GM13977 (cell line): ENCODE measurements at regions not wholly inside any gene's neighbourhood (a gene's known extent, or its start where the extent isn't known, plus 50 kb on each side); places are given as distances from the start of the nearest gene placed in this dataset.

Experiments
- DNase-seq: peaks from one replicate; pipeline ENCODE4 v3.0.0; 2012; ENCODE audit warnings: low spot score
- in situ Hi-C: fragments of 300-500 bp; cut with MboI; formaldehyde crosslinking; loops from one replicate; pipeline ENCODE4 v1.12.0; 2022; ENCODE audit warnings: low sequenced_read_pairs, low pct_unique_long_range_greater_than_20kb, mixed read lengths, inconsistent platforms; ENCODE audit not compliant: unreplicated experiment
- TF ChIP-seq, protein P1 (sequence below): IDR thresholded peaks from 2 replicates; pipeline ENCODE4 v1.5.1; 2012; ENCODE audit warnings: mild to moderate bottlenecking, control low read depth; ENCODE audit not compliant: insufficient read depth; ENCODE audit errors: extremely low read depth, missing control alignments

DNA sequence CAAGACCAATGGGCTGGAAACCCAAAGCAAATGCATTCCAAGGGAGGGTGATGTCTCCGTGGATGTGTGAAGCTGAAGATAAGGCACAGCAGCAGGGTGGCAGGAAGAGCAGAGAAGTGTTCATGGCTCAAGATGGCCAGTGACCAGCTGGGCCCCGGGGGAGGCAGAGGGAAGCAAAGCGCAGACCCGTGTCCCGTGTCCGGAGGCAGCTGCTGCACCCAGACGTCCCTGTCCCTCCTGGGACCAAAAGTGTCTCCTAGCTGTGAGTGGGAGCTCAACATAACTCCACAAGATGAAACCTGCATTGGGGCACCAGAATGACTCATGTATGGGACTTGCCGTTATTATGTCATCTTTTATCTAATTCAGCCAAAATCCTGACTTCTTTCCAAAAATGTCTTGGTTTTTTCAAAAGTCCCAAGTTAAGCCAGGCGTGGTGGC lies 118.2 kb downstream of the RIPK4 start:
- DNase-seq: no peak
- in situ Hi-C loops: no loop called here
- TF ChIP-seq, protein P1, sequence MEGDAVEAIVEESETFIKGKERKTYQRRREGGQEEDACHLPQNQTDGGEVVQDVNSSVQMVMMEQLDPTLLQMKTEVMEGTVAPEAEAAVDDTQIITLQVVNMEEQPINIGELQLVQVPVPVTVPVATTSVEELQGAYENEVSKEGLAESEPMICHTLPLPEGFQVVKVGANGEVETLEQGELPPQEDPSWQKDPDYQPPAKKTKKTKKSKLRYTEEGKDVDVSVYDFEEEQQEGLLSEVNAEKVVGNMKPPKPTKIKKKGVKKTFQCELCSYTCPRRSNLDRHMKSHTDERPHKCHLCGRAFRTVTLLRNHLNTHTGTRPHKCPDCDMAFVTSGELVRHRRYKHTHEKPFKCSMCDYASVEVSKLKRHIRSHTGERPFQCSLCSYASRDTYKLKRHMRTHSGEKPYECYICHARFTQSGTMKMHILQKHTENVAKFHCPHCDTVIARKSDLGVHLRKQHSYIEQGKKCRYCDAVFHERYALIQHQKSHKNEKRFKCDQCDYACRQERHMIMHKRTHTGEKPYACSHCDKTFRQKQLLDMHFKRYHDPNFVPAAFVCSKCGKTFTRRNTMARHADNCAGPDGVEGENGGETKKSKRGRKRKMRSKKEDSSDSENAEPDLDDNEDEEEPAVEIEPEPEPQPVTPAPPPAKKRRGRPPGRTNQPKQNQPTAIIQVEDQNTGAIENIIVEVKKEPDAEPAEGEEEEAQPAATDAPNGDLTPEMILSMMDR: no peak

DNA sequence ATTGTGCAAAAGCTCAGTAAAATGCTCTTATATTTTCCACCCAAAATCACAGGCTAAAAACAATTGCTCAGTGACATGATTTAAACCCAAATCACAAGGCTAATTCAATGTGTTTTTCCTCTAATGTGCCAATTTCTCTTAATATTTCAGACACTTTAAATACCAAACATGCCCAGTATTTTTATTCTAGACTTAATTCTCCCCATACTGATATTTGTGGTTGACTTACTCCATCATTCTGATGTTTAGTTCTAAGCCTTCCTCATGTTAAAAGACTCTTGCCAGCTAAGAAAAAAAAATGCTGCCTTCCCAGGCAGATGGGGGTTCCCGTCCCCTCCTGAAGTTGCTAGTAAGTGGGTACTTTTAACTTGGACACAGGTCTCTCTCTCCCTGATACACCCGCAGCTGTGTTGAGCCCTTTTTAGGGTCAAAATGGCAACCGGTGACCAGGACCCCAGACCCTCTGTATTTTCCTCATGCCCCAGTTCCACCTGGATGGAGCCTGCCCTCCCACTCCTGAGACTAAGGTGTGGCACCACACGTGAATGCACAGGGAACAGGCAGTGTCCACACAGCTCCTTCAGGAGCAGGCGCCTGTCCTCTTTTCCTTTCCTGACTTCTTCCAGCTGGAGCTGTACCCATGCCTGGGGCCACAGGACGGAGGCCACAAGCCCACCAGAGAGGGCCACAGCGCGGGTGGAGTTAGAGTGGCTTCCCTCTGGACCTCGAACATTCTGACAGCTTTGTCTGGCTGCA lies 118.9 kb downstream of the RIPK4 start:
- DNase-seq: no peak
- TF ChIP-seq, protein P1: no peak
- in situ Hi-C loops: no loop called here

DNA sequence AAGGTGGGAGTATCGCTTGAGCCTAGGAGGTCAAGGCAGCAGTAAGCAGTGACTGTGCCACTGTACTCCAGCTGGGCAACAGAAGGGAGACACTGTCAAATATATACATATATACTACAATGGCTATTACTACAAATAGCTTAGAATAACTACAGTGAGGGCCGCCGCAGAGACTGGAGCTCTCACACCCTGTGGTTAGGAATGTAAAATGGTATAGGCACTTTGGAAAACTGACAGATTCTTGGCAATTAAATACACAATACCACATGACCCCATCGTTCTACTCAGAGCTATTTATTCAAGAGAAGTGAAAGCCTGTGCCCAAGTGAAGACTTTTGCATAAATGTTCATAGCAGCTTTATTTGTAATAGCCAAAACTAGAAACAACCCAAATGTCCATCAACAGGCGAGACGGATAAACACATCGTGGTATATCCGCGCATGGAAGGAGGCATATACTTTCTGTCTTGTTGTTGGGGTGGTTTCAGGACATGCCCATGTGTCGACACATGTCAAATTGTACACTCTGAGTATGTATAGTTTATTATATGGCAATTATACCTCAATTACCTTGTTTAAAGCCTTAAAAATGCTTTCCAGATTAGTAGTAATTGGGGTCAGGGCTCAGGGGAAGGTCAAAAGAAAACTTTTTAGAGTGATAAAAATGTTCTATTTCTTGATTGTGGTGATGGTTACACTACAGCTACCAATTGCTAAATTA lies 123.4 kb downstream of the RIPK4 start:
- TF ChIP-seq, protein P1: no peak
- no peak for DNase-seq
- in situ Hi-C loops: no loop called here

DNA sequence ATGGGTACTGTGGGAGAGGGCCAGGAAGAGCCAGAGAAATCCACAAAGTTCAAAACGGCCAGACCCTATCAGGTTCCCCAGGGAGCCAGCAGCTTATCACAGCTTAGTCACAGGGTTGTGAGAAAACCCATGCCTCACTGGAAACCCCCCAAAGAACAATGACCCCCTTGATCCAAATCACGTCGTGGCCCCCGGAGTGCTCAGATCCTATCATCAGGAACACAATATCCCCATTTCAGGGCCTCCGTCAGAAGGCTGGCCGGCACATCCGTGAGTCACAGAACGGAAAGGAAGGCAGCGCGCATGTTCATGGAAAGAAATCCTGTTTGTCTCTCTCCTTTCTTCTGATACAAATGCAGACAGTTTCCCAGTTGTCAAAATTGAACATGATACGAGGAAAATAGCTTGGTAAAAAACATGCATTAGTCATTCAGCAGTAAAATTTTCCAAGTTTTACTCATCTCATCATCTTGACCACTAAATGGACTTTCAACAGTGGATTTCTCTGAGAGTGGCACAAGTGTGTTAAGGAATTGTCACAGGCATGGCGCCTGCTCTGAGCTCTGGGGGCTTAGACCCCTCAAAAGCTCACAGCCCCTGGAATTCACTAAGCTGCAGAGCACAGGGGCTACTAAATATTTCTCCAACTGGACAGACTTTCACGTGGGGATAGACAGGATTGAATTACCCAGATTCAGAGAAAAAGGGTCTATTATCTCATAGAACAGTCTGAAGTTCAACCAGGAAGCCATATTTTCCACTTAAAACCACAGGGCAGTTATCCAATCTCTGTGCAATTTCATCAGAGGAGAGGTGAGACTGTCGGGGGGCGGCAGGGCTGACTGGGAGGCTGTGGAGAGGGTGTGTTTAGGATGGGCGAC lies 124.8 kb downstream of the RIPK4 start:
- in situ Hi-C loops: no loop called here
- TF ChIP-seq, protein P1: no peak
- DNase-seq: no peak

DNA sequence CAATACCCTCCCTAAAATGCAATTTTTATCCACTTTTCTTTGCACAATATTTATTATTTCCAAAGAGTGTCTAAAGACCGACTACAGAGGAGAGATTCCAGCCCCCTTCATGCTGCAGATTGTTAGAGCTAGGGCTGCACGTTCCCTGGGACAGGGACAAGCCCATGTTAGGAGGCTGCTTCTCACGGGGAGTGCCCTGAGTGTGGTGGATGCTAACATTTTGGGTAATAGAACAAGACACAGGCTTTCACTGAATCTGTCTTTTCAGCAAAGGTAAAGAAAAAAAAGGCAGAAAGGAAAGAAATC lies 125.4 kb downstream of the RIPK4 start:
- in situ Hi-C loops: no loop called here
- DNase-seq: no peak
- TF ChIP-seq, protein P1: no peak

- in situ Hi-C loops: no loop called here
- no peak for DNase-seq
- TF ChIP-seq, protein P1: no peak
These were observed 125.9 kb downstream of the RIPK4 start for GRCh38 chr21:41640748-41641509.
